ENCODE measurements at regions not wholly inside any gene's neighbourhood (a gene's known extent, or its start where the extent isn't known, plus 50 kb on each side); places are given as distances from the start of the nearest gene placed in this dataset.
A peak's percentile ranks its signal among the peaks of the same experiment; 100 is the strongest.

DNA sequence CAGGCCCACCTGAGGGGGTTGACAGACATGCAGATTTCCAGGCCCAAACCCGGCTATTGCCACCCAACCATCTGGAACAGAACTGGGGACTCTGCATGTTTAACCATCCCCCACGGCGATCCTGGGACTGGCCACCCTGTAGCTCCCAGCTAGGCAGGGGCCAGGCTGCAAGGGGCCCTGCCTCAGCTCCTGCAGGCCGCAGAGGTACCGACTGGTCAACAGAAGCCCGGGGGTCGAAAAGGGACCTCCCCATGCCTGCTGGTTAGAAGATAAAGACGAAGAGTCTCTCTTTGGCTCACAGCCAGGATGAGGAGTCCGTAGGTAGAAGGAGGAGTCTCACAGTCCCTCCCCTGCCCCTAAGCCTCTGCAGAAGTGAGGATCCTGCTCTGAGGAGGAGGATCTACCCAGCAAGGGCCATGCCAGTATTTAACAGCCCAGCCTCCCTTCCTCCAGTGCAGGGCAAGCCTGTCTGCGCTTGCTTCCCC is 223.4 kb upstream of the TNRC6C start:
- ATAC-seq, result peak; percentile 81
- Histone ChIP-seq H3K4me1 (replicated peaks in 1 of 2; ENCODE audit: control insufficient read depth in 2 of 2, insufficient read depth in 2 of 2, low read length in 2 of 2) (peaks cover 0 to 17% of the 10 kb centered on the region in 2 experiments; a peak in 3 of 5 replicates), H3K9me1 (ENCODE audit: control insufficient read depth, insufficient read depth, low read length) (peaks cover 4% of the 10 kb centered on the region), H4K20me1 (replicated peaks; ENCODE audit: control insufficient read depth, insufficient read depth, low read length) (no peaks in the 10 kb centered on the region), H3K9me3 (replicated peaks; ENCODE audit: control insufficient read depth, insufficient read depth, low read depth, low read length) (no peaks in the 10 kb centered on the region), H3K4me2 (ENCODE audit: insufficient read depth, low read length) (peak overlapping the region; percentile 36; the same call in 1 of the 2 replicates), H3K79me2 (ENCODE audit: control insufficient read depth, insufficient read depth, low read length) (no peaks in the 10 kb centered on the region), H3K9ac (ENCODE audit: insufficient read depth in 1 of 2, low read depth in 2 of 2, low read length in 2 of 2) (peak overlapping the region in 1 of 2 experiments; percentile 68; a peak in 2 of 4 replicates), H3K36me3 (ENCODE audit: control insufficient read depth, insufficient read depth, low read length) (no peaks in the 10 kb centered on the region), H2AFZ (ENCODE audit: low read depth, low read length) (no peak overlapping the region), H3K27ac (ENCODE audit: extremely low read depth, low read depth, low read length) (no peak overlapping the region), H3K27me3 (ENCODE audit: control insufficient read depth in 2 of 2, insufficient read depth in 2 of 2, low read length in 2 of 2) (peaks cover 10 to 45% of the 10 kb centered on the region in 2 experiments; a peak in 4 of 5 replicates), H3K4me3 (no peak overlapping the region)
- in situ Hi-C loops (cut with MboI), result no loop called here
- BruUV-seq (replicated peaks), result no TSS peak
- ChIA-PET CTCF (ENCODE audit: low intra/inter-chr PET ratio) (no interaction called here), POLR2A (no interaction called here)
- 3% methylated on average over 6 of the region's 10 CpGs for WGBS (ENCODE audit: insufficient coverage, low coverage, missing lambda C conversion rate)
- intact Hi-C loops (cut with micrococcal nuclease), result no loop called here
- DNase-seq (ENCODE audit: extremely low read depth in 1 of 4, low spot score in 3 of 4), result peak; percentile 41 to 77 (median 60)
- FAIRE-seq, result peak; percentile 69
- TF ChIP-seq, protein P1, sequence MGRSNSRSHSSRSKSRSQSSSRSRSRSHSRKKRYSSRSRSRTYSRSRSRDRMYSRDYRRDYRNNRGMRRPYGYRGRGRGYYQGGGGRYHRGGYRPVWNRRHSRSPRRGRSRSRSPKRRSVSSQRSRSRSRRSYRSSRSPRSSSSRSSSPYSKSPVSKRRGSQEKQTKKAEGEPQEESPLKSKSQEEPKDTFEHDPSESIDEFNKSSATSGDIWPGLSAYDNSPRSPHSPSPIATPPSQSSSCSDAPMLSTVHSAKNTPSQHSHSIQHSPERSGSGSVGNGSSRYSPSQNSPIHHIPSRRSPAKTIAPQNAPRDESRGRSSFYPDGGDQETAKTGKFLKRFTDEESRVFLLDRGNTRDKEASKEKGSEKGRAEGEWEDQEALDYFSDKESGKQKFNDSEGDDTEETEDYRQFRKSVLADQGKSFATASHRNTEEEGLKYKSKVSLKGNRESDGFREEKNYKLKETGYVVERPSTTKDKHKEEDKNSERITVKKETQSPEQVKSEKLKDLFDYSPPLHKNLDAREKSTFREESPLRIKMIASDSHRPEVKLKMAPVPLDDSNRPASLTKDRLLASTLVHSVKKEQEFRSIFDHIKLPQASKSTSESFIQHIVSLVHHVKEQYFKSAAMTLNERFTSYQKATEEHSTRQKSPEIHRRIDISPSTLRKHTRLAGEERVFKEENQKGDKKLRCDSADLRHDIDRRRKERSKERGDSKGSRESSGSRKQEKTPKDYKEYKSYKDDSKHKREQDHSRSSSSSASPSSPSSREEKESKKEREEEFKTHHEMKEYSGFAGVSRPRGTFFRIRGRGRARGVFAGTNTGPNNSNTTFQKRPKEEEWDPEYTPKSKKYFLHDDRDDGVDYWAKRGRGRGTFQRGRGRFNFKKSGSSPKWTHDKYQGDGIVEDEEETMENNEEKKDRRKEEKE (IDR thresholded peaks at IDR 0.05; ENCODE audit: borderline replicate concordance in 1 of 2, control insufficient read depth in 1 of 2, low read depth in 2 of 2, low read length in 1 of 2), result no peak
- TF ChIP-seq ZFP36 (IDR thresholded peaks at IDR 0.05; ENCODE audit: low read depth, low read length, partially characterized antibody), result no peak
- TF ChIP-seq STAT5A (IDR thresholded peaks at IDR 0.05; ENCODE audit: borderline replicate concordance, low read length), result no peak
- no peak for TF ChIP-seq ZKSCAN8 (CRISPR knock-in tag; IDR thresholded peaks at IDR 0.05)
- no peak for TF ChIP-seq ARID2 (IDR thresholded peaks at IDR 0.05)
- TF ChIP-seq, protein P2, sequence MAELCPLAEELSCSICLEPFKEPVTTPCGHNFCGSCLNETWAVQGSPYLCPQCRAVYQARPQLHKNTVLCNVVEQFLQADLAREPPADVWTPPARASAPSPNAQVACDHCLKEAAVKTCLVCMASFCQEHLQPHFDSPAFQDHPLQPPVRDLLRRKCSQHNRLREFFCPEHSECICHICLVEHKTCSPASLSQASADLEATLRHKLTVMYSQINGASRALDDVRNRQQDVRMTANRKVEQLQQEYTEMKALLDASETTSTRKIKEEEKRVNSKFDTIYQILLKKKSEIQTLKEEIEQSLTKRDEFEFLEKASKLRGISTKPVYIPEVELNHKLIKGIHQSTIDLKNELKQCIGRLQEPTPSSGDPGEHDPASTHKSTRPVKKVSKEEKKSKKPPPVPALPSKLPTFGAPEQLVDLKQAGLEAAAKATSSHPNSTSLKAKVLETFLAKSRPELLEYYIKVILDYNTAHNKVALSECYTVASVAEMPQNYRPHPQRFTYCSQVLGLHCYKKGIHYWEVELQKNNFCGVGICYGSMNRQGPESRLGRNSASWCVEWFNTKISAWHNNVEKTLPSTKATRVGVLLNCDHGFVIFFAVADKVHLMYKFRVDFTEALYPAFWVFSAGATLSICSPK (IDR thresholded peaks at IDR 0.05; ENCODE audit: borderline replicate concordance), result no peak
- no peak for TF ChIP-seq HNRNPL (IDR thresholded peaks at IDR 0.05; ENCODE audit: low read depth, low read length)
- no peak for TF ChIP-seq ZNF133 (CRISPR knock-in tag; IDR thresholded peaks at IDR 0.05)
- no peak for TF ChIP-seq MTA3 (IDR thresholded peaks at IDR 0.05; ENCODE audit: borderline replicate concordance)
- TF ChIP-seq, protein P3, sequence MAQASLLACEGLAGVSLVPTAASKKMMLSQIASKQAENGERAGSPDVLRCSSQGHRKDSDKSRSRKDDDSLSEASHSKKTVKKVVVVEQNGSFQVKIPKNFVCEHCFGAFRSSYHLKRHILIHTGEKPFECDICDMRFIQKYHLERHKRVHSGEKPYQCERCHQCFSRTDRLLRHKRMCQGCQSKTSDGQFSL (CRISPR knock-in tag; IDR thresholded peaks at IDR 0.05), result no peak
- TF ChIP-seq, protein P3 (tag; IDR thresholded peaks at IDR 0.05), result no peak
- no peak for TF ChIP-seq MCM5 (IDR thresholded peaks at IDR 0.05; ENCODE audit: low read depth)
- TF ChIP-seq, protein P4, sequence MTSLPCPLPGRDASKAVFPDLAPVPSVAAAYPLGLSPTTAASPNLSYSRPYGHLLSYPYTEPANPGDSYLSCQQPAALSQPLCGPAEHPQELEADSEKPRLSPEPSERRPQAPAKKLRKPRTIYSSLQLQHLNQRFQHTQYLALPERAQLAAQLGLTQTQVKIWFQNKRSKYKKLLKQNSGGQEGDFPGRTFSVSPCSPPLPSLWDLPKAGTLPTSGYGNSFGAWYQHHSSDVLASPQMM (CRISPR knock-in tag; IDR thresholded peaks at IDR 0.05), result no peak
- peak; percentile 91 for TF ChIP-seq NFIC (IDR thresholded peaks at IDR 0.05)
- TF ChIP-seq, protein P5, sequence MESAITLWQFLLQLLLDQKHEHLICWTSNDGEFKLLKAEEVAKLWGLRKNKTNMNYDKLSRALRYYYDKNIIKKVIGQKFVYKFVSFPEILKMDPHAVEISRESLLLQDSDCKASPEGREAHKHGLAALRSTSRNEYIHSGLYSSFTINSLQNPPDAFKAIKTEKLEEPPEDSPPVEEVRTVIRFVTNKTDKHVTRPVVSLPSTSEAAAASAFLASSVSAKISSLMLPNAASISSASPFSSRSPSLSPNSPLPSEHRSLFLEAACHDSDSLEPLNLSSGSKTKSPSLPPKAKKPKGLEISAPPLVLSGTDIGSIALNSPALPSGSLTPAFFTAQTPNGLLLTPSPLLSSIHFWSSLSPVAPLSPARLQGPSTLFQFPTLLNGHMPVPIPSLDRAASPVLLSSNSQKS (CRISPR knock-in tag; IDR thresholded peaks at IDR 0.05), result no peak
- peak; percentile 43 for TF ChIP-seq CBFA2T3 (IDR thresholded peaks at IDR 0.05)
